Kidney glomerular epithelial cell (primary cell): ENCODE measurements at regions not wholly inside any gene's neighbourhood (a gene's known extent, or its start where the extent isn't known, plus 50 kb on each side); places are given as distances from the start of the nearest gene placed in this dataset.
"Not testable (repeated sequence)": the region's sequence is repeated elsewhere in the genome, so short reads cannot be mapped to it uniquely, and the experiment has no call there.

Source experiments
- DNase-seq: peaks from one replicate; lab custom pipeline; 2025; lab: John Stamatoyannopoulos, UW

DNA sequence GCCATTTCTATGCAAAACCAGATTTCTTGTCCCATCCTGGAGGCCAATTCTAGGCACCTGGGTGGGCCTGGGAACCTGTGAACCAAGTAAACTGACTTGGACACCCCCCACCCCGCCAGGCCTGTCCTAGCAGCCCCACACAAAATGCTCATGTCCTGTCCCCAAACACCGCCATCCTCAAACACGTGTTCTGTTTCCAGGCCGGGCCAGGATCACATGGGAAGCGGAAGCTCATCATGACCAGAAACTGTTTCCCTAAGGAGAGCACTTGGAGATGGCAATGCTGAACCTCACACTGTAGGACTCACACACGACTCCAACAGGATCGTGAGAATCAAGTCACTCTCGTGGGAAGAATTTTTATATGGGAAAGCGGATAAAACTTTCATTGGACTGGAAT, 78.7 kb upstream of the DRD5 start:
- not testable (repeated sequence) for DNase-seq

DNA sequence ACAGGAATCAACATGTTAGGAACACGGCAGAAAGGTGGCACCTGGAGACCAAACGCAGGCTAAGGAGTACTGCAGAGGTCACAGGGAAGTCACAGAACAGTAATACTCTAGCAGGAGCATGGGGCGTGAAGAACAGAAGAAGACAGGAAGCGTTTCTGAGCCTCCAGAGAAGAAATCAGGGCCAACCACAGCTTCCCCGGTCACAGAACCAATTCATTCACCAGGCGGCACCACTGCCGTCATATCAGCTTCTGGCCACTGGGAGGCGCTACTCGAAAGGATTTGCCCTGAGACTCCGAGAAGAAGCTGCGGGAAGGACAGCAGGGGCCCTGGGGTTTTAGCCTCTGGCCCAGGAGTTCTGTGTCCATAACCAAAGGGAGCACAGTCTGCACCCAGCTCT, 78.0 kb upstream of the DRD5 start:
- DNase-seq: peak; percentile 45

DNA sequence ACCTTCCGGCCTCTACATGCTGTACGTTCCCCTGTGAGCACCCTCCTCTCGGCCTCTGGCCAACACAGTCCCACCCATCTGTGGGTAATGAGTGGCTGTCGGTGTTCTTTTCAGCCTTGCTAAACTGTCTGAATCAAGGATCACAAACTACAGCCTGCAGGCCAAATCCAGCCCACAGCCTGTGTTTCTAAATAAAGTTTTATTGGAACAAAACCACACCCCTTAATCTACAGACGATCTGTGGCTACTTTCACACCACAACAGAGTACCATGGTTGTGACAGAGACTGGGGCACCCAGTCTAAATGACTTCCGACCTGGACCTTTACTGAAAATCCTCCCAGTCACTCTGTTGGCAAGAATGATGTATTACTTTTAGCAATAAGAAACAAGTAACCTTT, 77.3 kb upstream of the DRD5 start:
- not testable (repeated sequence) for DNase-seq

DNA sequence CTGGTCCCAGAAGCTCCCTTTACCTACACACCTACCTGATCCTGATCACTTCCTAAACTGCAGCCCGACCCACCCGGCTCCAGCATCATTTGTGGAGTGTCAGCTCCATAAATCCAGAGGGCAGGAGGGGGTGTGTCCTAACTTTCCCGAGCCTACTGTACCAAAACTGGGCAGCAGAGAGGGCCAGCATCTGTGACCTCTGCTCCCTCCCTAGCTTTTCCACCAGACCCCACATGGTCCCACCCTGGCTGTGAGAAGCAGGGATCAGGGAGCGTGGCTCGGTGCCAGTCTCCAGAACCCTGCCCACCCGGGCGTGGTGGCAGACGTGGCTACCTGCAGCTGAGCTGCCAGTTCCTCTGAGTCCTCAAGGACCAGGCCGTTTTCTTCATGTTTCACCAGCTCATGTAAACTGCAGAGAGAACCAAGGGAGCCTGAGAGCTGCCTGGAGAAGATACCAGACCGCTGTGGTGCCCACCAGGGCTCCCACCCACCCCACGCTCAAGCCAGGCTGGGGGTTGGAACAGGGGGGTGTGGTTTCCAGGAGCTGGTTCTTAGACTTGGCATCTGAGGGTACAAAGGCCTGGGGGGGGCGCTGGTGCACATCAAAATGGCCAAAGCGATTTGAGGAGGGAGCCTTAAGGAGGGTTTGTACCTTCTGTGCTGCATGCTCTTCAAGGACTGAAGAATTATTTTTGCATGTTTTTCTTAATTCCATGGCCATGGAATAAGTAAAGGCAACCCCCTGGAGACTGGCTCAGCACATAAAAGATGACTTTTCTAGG, 76.7 kb upstream of the DRD5 start:
- no peak for DNase-seq

DNA sequence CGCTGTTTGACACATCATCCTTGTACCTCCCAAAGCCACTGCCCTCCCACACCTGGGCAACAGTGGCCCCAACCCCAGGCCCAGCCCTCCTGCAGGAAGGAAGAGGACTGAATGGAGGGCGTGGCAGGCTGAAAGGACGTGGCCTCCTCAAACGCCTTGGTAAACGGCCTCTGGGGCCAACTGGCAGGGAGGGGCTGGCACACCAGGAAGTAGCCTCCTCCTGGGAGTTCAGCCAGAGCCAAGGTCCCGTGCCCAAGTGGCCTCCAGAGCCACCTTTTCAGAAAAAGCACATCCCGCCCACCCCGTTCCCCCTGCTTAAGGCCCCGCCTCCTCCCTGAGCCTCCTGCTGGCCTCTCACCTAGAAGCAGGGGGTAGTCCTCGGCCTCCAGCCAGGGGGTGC, 74.2 kb upstream of the DRD5 start:
- DNase-seq: not testable (repeated sequence)

DNA sequence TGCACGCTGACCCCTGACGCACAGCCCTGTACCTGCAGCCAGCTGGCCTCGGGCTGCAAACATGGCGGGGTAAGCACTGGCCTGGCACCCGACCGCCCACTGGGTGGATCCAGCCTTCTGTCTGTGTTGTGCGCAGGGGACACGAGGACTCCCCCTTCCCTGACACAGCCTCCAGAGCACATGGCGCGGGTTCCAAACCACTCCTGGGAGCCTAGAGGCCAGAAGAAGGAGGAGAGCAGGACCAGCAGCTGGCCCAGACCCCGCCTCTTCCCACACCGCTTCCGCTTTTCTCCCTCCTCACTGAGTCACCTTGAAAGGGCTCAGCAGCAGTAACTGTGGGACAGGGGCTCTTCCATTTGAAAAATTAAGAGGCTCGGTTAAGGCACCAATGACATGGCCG, 73.5 kb upstream of the DRD5 start:
- DNase-seq: not testable (repeated sequence)

DNA sequence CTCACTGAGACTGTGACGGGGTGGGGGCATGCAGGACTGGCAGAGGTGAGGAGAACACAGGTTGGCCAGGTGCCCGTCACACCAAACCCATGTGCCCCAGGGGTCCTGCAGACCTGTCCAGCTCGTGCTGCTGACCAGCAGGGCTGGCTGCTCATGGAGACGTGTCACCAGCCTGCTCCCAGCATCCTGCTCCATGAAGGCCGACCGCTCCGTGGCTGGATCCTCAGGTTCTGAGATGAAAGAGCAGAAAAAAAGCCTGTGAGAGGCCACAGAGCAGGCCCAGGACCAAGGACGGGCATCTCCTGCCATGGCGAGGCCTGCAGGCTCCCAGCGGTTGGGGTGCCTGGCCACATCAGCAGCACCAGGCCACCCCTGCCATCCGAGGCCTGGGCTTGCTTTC, 71.7 kb upstream of the DRD5 start:
- no peak for DNase-seq

DNA sequence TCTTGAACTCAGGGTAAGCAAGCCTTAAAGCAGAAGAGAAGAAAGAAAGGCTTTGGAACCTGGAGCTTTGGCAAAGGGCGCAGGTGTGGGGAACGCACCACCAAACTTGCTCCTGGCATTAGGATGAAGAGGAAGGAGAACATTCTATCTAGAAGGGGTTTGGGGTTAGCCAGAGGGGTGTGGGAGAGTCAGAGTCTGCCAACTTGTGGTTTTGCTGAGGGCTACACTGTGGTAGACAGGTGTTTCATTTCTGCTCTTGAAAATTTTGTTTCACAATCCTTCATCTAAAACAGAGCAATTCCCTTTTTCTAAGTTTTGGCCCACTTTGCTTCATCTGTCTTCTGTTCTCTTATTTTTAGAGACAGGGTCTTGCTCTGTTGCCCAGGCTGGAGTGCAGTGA, 66.2 kb upstream of the DRD5 start:
- DNase-seq: not testable (repeated sequence)

DNA sequence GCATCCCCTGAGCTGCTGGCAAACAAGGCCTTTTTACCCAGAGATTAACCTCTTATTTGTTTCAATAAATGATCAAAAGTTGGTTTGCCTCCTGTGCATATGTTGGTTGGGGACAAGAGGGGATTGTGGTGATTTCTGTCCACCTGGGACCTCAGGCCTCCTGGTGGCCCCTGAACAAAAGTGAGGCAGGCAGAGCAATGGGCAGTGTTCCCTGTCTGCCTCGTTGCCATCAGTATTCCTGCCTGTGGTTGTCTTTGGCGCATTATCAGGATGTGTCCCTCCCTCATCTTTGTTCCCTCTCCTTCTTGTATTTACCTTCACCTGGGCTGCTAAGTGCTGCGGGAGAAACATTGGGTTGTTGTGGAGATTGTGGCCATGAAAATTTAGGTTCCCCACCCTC, 65.3 kb upstream of the DRD5 start:
- no peak for DNase-seq

DNA sequence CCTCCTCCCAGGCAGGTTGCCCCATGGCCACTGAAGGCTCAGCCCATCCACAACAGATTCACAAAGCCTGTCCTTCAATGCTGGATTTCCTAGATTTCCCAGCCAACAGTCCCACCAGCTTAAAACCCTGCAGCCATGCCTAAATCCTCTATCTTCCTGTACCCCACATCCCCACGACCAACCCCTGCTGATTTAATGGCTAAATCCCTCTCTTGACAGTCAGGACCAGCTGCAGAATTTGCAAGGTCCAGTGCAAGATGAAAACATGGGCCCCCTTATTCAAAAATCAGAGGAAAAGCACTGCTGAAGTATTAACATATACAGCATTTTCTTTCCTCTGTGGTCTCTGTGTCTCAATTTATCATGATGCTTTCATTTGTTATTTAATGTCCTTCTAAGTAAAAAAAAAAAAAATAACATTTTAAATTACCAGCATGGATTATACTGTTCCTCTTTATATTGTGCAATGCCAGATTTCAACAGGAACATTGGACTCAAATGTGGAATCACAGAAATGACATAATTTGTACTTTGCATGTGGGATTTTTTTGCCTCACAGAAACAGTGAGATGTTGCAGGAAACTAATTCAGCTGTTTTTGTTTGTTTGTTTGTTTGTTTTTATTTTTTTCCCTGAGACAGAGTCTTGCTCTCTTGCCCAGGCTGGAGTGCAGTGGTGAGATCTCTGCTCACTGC, 63.0 kb upstream of the DRD5 start:
- not testable (repeated sequence) for DNase-seq

DNA sequence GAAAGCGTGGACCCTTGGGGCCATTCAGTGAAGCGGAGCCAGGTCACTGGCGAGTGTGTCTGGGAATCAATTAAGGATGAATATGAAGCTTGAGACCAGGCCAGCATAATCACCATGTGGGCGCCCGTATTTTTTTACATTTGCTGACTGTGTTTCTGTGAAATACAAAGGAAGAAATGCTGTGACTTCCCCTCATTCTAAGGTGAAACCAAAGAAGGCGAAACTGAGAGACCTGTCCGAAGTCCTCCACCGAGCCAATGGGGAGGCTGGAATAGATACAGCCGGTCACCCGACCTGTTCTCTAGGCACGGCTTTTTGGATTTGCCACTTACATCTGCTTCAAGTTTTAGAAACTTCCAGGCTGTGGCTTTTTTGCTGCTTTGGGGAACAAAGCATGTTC, 59.3 kb upstream of the DRD5 start:
- DNase-seq: not testable (repeated sequence)
